Suprapubic skin (tissue), 4 donors: ENCODE measurements at regions not wholly inside any gene's neighbourhood (a gene's known extent, or its start where the extent isn't known, plus 50 kb on each side); places are given as distances from the start of the nearest gene placed in this dataset.
A peak's percentile ranks its signal among the peaks of the same experiment; 100 is the strongest.

Experiments used
- DNase-seq, 2 donors: peaks; one replicate each; pipeline ENCODE4 v3.0.0-alpha.2; 2019; ENCODE audit warnings: low spot score in 2 of 2
- H3K27ac ChIP-seq: fragments of 200-600 bp; sonication (generic); one replicate; pipeline ENCODE4 v1.5.1; 2019
- H3K27me3 ChIP-seq: fragments of 200-600 bp; sonication (generic); one replicate; pipeline ENCODE4 v1.5.1; 2019
- H3K36me3 ChIP-seq: fragments of 200-600 bp; sonication (generic); one replicate; pipeline ENCODE4 v1.5.1; 2019
- H3K4me1 ChIP-seq: fragments of 200-600 bp; sonication (generic); one replicate; pipeline ENCODE4 v1.5.1; 2019
- H3K4me3 ChIP-seq: fragments of 200-600 bp; sonication (generic); one replicate; pipeline ENCODE4 v1.5.1; 2019; ENCODE audit warnings: mild to moderate bottlenecking
- H3K9me3 ChIP-seq: fragments of 200-600 bp; sonication (generic); one replicate; pipeline ENCODE4 v1.5.1; 2019
- EP300 ChIP-seq: sonication (generic); formaldehyde crosslinking; IDR thresholded peaks from one replicate; pipeline ENCODE4 v1.6.1; 2017; ENCODE audit warnings: antibody characterized with exemption
- POLR2A ChIP-seq, 2 donors: fragments of 450-650 bp; IDR thresholded peaks; one replicate each; pipeline ENCODE4 v1.6.1; 2017; ENCODE audit warnings: antibody characterized with exemption in 2 of 2, mild to moderate bottlenecking in 2 of 2, moderate library complexity in 2 of 2
- POLR2AphosphoS5 ChIP-seq, 3 donors: sonication (generic); formaldehyde crosslinking; IDR thresholded peaks; one replicate each; pipeline ENCODE4 v1.6.1; 2017; ENCODE audit warnings: antibody characterized with exemption in 3 of 3
- WGBS: methylation state at CpG from one replicate; pipeline ENCODE4 v1.1.5; 2018; 5-methylcytosine and 5-hydroxymethylcytosine counted together
- TF ChIP-seq, protein P1 (sequence below), 2 donors: fragments of 200-600 bp in 1 of 2; fragments of 450-650 bp in 1 of 2; sonication (generic) in 1 of 2; IDR thresholded peaks; one replicate each; pipeline ENCODE4 v1.5.1; 2016 to 2019; ENCODE audit warnings: antibody characterized with exemption in 2 of 2, mild to moderate bottlenecking in 1 of 2, moderate library complexity in 1 of 2

DNA sequence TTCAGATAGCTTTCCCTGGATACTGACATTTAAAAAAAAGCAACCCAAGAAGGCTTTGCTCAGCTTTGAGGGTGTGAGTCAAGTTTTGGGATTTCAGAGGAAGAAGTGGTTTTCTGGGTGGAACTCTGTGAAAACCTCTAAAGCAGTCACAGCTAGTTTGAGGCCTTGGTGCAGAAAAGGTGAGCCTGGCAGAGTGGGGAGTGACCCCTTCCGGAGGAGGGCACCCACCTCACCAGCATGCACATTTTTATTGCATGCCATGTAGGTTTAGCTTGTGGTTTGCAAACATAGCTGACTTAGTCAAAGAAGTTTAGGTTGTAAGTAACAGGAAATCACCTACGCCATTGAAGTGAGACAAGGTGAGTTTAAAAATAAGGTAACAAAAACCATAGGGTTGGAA lies 146.8 kb upstream of the PMEPA1 start:
- Histone ChIP-seq H3K27ac (no peak overlapping the region), H3K27me3 (no peaks in the 10 kb centered on the region), H3K9me3 (no peaks in the 10 kb centered on the region), H3K36me3 (no peaks in the 10 kb centered on the region), H3K4me1 (no peaks in the 10 kb centered on the region), H3K4me3 (no peak overlapping the region)
- peak in 1 of 2 donors; percentile 13 for DNase-seq
- WGBS = 86% methylated on average over 2 of the region's 2 CpGs
- TF ChIP-seq POLR2AphosphoS5 (IDR thresholded peaks at IDR 0.05) (no peak), EP300 (no peak), POLR2A (IDR thresholded peaks at IDR 0.05) (no peak)
- TF ChIP-seq, protein P1, sequence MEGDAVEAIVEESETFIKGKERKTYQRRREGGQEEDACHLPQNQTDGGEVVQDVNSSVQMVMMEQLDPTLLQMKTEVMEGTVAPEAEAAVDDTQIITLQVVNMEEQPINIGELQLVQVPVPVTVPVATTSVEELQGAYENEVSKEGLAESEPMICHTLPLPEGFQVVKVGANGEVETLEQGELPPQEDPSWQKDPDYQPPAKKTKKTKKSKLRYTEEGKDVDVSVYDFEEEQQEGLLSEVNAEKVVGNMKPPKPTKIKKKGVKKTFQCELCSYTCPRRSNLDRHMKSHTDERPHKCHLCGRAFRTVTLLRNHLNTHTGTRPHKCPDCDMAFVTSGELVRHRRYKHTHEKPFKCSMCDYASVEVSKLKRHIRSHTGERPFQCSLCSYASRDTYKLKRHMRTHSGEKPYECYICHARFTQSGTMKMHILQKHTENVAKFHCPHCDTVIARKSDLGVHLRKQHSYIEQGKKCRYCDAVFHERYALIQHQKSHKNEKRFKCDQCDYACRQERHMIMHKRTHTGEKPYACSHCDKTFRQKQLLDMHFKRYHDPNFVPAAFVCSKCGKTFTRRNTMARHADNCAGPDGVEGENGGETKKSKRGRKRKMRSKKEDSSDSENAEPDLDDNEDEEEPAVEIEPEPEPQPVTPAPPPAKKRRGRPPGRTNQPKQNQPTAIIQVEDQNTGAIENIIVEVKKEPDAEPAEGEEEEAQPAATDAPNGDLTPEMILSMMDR (IDR thresholded peaks at IDR 0.05) = no peak

DNA sequence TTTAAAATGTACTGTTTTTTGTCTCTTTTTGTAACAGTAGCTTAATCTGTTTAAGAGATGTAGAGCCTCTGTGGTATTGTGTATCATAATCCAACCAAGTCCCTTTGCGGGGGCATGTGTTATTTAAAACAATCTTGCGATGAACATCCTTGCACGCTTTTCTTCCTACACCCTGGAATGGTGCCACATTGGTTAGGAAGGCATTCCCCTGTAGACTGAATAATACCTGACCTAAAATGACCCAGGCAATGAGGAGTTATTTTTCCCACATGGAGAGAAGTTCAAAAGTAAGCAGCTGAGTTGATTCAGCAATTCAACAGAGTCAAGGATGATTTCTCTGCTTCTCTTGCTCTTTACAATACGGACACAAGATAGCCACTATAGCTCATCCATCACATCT lies 142.0 kb upstream of the PMEPA1 start:
- Histone ChIP-seq H3K27ac (no peak overlapping the region), H3K4me3 (no peak overlapping the region), H3K36me3 (no peaks in the 10 kb centered on the region), H3K9me3 (no peaks in the 10 kb centered on the region), H3K4me1 (no peaks in the 10 kb centered on the region), H3K27me3 (no peaks in the 10 kb centered on the region)
- TF ChIP-seq, protein P1 (IDR thresholded peaks at IDR 0.05) = no peak
- TF ChIP-seq EP300 = no peak
- no peak for TF ChIP-seq POLR2AphosphoS5 (IDR thresholded peaks at IDR 0.05)
- no peak for TF ChIP-seq POLR2A (IDR thresholded peaks at IDR 0.05)
- no peak for DNase-seq
- 74% methylated on average over 4 of the region's 4 CpGs for WGBS

DNA sequence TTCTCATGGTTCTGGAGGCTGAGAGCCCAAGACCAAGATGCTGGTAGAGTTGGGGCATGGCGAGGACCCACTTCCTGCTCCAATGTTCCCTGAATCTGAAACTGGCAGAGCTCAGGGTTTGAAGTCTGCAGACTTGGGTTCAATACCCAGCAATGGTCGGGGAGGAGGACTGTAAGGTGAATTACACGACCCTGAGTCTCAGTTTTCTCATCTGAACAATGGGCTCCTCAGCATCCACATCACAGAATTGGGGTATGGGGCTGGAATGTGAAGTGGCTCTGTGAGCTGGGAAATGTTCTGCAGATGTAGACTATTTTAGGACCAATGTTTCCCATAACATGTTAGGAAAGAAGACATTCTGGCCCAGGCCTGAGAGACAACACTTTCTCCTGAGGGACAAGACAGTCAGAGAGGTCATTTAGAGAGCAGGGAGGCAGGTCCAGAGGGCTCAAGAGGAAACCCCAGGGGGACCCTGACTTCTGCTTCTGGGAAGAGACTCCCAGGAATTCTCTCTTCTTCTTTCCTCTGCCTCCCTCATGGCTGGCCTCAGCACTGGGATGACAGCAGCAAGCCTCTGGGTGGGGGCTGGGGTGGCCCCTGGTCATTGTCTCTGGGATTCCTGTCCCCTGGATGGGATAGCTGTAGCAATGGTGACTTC lies 141.3 kb upstream of the PMEPA1 start:
- TF ChIP-seq, protein P1 (IDR thresholded peaks at IDR 0.05) = no peak
- TF ChIP-seq POLR2AphosphoS5 (IDR thresholded peaks at IDR 0.05) (no peak), EP300 (no peak), POLR2A (IDR thresholded peaks at IDR 0.05) (no peak)
- no peaks in the 10 kb centered on the region for H3K27me3 ChIP-seq
- H3K27ac ChIP-seq = no peak overlapping the region
- no peaks in the 10 kb centered on the region for H3K4me1 ChIP-seq
- H3K4me3 ChIP-seq = no peak overlapping the region
- WGBS = 80% methylated on average over 3 of the region's 3 CpGs
- H3K36me3 ChIP-seq = no peaks in the 10 kb centered on the region
- DNase-seq = peak in 1 of 2 donors; percentile 38
- H3K9me3 ChIP-seq = no peaks in the 10 kb centered on the region

DNA sequence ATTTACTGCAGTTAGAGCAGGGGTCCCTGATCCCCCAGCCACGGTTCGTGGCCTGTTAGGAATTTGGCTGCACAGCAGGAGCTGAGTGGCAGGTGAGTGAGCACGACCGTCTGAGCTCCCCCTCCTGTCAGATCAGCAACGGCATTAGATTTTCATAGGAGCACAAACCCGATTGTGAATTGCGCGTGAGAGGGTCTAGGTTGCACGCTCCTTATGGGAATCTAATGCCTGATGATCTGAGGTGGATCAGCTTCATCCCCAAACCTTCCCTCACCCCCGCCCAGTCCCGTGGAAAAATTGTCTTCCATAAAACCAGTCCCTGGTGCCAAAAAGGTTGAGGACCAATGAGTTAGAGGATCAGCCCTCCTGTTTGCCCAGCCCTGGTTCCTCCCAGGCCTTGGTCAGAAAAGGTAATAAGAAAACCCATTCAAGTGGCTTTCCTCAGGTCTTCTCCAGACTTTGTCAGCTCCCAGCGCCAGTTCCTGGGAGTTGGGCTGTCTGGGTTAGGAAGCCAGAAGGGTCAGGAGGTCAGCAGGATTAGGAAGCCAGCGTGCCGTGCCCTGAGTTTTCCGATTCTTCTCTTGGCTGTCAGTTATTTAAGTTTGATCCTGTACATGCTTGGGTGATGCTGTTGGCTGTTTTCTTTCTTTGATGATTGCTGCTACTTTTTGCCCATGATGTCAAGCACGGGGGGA lies 139.9 kb upstream of the PMEPA1 start:
- Histone ChIP-seq H3K36me3 (no peaks in the 10 kb centered on the region), H3K4me3 (no peak overlapping the region), H3K27ac (no peak overlapping the region), H3K4me1 (no peaks in the 10 kb centered on the region), H3K9me3 (no peaks in the 10 kb centered on the region), H3K27me3 (no peaks in the 10 kb centered on the region)
- WGBS = 88% methylated on average over 16 of the region's 16 CpGs
- no peak for TF ChIP-seq POLR2A (IDR thresholded peaks at IDR 0.05)
- DNase-seq = peak in 1 of 2 donors; percentile 28

DNA sequence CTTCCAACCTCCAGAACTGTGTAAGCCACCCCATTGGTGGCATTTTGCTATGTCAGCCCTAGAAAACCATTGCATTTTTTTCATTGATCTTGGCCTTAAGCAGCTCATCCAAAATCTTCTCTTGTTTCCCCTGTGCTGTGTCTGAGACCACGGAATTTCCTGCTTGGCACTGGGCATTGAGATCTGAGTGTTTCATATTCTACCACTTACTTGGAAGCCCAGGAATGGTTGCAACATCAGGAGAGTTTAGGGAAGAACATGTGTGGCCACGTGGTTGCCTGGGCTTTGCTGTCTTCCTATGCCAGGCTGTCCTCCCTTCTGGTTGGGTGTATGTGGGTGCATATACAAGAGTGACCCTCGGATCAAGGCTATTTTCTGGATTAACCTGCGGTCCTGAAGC lies 139.3 kb upstream of the PMEPA1 start:
- Histone ChIP-seq H3K27ac (no peak overlapping the region), H3K9me3 (no peaks in the 10 kb centered on the region), H3K4me1 (no peaks in the 10 kb centered on the region), H3K36me3 (no peaks in the 10 kb centered on the region), H3K4me3 (no peak overlapping the region), H3K27me3 (no peaks in the 10 kb centered on the region)
- TF ChIP-seq, protein P1 (IDR thresholded peaks at IDR 0.05) = no peak
- TF ChIP-seq POLR2AphosphoS5 (IDR thresholded peaks at IDR 0.05) (no peak), POLR2A (IDR thresholded peaks at IDR 0.05) (no peak), EP300 (no peak)
- DNase-seq = peak in 1 of 2 donors; percentile 48
- 86% methylated on average over 4 of the region's 4 CpGs for WGBS
